SK-N-DZ (cell line): ENCODE measurements at regions not wholly inside any gene's neighbourhood (a gene's known extent, or its start where the extent isn't known, plus 50 kb on each side); places are given as distances from the start of the nearest gene placed in this dataset.
"Not testable (repeated sequence)": the region's sequence is repeated elsewhere in the genome, so short reads cannot be mapped to it uniquely, and the experiment has no call there.

Source experiments
- DNase-seq: peaks from one replicate; pipeline ENCODE4 v3.0.0-alpha.2; 2015; ENCODE audit warnings: low spot score

DNA sequence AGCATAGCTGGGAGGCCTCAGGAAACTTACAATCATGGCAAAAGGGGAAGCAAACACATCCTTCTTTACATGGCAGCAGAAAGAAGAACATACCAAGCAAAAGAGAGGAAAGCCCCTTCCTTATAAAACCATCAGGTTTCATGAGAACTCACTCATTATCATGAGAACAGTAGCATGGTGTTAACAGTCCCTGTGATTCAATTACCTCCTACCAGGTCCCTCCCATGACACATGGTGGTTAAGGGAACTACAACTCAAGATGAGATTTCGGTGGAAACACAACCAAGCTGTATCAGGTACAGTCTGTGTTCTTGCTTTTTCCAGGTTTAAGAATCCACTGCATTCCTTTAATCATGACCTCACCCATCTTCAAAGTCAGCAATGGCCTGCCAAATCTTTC lies 514.2 kb downstream of the KCTD16 start:
- DNase-seq, result no peak

DNA sequence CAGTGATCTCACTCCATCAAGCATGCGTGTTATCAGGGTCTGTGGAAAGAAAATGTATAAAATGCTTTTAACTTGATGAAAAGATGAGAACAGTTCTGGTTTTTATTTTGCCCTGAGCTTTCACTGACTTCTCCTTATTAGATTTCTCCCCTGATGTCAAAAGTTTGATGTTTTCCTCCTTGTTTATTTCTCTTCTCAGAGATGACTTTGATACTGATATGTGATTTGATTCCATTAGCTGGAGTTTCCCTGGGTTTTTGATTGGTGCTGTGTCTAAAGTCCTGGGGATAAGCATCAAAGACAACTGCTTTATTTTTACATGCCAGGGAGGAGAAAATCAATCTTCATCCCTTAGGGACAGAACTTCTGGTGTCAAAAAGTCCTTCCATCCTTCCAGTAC lies 510.0 kb downstream of the KCTD16 start:
- peak; percentile 93 for DNase-seq

DNA sequence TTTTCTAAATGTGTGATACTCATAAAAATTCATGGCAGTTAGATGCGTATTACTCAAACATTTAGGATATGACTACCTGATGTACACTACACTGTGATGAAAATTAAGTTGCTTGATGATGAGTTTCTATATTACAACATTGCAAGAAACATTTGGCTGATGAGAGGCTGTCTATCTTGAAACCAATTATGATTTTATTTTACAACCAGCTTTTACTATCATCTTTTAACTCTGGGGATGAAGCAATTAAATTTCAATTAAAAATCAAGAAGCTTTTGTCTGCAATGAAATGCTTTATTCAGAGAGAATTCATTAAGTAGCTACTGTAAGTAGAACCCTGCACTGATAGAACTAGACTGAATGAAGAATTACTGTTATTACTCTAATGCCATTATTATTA lies 500.4 kb downstream of the KCTD16 start:
- no peak for DNase-seq

DNA sequence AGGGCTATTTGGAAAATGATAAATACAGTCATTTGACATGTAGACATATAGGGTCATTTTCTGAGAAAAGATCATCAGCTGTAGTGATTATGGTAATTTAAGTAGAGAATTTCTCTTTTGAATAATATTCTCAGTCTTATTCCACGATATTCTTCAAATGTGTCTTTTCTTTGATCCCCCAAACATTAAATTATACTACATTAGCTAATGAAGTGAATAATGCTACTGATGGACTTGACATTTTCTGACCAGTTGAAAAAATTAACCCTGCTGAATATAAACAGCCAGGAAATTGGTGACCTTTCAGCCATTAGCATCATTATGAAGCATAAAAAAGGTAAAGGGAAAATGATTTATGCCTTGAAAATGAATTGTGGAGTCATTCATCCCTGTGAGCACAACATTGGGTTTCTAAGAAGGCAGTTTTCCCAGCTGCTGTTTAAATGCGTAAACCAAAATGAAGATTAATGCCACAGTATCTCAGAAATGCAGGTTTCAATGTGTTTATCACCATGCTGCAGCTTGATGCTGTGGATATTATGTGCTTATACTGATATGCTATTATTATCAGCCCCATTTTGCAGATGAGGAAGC lies 489.1 kb downstream of the KCTD16 start:
- no peak for DNase-seq

DNA sequence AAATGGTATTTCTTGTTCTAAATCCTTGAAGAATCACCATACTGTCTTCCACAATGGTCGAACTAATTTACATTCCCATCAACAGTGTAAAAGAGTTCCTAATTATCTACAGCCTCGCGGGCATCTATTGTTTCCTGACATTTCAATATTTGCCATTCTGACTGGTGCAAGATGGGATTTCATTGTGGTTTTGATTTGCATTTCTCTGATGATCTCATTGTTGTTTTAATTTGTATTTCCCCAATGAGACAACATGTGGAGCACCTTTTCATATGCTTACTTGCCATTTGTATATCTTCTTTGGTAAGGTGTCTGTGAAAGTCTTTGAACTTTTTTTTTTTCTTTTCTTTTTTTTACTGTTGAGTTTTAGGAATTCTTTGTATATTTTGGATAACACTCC lies 473.6 kb downstream of the KCTD16 start:
- no peak for DNase-seq

DNA sequence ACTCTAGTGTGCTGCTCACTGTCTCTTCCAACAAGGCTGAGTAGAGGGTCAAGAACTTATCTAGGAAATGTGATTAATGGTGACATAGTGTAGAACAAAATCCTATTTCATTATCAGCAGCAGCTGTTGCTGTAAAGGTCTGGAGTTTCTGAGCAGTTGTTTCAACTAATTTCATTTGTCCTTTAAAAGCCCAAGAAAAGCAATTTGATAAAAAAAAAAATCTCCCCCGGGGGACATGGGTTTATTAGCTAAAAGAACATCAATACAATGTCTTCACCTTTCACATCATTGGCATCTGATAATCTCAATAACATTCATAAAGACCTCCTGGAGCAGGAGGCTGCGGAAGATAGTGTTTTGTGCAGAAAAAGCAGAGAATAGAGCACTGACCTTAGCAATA lies 468.1 kb downstream of the KCTD16 start:
- DNase-seq, result peak; percentile 98

DNA sequence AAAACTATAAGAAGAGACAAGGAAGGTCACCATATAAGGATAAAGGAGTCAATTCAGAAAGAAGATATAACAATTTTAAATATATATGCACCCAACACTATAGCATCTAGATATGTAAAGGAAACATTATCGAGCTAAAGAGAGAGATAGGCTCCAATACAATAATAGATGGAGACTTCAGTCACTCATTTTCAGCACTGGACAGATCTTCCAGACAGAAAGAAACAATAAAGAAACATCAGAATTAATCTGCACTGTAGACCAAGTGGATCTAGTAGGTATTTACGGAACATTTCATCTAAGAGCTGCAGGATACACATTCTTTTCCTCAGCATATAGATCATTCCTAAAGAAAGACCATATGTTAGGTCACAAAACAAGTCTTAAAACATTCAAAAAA lies 463.5 kb downstream of the KCTD16 start:
- no peak for DNase-seq

DNA sequence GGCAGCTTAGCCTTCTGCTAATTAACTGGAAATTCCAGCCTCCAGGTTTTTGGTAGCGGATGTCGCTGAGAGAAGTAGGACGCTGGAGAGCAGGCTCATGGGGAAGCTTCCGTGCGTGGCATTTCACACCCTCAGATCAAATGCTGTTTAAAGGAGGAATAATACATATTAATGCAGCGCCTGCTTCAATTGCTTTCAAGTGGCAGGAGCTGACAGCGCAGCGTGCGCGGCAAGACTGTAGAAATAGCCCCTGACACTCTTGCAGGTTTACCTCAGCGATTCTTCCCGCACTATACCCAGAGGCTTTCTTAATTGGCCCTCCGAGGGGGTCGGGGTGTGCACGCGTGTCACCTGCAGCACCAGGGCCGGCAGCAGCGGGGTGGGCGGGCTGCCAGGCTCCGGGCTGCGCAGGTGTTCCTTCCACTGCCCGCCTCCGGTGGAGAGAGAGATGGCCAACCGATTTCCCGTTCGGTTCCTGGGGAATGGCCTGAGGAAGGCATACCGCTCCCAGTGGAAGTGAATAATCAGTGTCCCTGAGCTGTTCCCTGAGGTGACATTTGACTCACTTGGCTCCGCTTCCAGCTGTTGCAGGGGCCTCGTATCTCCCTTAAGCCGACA lies 427.9 kb downstream of the KCTD16 start:
- no peak for DNase-seq

DNA sequence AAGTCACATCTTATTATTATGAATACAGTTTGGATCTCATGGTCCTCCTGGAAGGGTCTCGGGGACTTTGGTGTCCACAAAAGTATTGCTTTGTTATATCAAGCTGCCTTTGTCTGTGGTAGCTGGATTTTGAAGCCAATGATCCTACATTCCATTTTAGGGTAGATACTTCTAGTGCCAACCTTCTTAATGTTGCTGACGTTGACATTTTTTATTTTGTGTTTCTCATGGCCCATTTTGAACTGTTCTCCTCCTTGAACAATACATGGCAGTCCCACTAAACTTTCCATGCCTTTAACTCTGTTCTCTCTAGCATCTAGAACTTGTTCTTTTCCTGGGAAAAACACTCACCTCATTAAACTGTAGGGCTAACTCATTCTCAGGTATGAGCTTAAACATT lies 425.8 kb downstream of the KCTD16 start:
- DNase-seq, result no peak

DNA sequence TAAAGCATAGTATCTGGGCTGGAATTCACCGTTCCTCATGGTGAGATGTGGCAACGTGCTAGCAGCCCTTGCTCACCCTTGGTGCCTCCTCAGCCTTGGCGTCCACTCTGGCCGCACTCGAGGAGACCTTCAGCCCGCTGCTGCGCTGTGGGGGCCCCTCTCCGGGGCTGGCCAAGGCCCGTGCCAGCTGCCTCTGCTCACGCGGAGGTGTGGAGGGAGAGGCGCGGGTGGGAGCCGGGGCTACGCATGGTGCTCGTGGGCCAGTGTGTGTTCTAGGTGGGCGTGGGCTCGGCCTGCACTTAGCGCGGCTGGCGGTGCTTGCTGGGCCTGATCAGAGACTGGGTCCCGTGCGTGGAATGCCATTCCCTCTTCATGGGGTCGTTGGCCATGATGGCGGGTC lies 424.2 kb downstream of the KCTD16 start:
- DNase-seq, result no peak

DNA sequence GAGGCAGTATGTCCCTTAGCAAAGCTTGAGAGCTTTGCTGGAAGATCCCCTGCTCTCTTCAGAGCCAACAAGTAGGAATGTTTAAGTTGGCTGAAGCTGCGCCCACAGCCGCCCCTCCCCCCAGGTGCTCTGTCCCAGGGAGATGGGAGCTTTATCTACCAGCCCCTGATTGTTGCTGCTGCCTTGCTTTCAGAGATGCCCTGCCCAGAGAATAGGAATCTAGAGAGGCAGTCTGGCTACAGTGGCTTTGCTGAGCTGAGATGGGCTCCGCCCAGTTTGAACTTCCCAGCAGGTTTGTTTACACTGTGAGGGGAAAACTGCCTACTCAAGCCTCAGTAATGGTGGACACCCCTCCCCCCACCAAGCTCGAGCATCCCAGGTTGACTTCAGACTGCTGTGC lies 423.6 kb downstream of the KCTD16 start:
- not testable (repeated sequence) for DNase-seq

DNA sequence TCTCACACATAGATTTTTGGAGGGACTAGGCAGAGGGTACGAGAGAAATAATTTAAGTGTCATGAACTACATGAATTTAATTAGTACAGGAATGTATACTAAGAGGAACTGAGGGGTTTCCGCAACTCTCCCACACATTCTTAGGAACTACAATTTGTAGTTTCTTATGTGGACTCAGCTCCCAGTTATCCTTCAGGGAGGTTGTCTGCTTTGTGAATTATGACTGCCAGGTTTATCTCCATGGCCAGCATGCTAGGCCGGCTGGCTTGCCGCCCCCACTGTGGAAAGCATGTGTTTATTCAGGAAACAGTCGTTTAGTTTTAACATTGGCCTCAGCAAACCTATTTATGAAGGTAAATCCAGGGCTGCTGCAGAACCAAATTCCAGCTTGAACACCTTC lies 415.0 kb downstream of the KCTD16 start:
- DNase-seq, result no peak

DNA sequence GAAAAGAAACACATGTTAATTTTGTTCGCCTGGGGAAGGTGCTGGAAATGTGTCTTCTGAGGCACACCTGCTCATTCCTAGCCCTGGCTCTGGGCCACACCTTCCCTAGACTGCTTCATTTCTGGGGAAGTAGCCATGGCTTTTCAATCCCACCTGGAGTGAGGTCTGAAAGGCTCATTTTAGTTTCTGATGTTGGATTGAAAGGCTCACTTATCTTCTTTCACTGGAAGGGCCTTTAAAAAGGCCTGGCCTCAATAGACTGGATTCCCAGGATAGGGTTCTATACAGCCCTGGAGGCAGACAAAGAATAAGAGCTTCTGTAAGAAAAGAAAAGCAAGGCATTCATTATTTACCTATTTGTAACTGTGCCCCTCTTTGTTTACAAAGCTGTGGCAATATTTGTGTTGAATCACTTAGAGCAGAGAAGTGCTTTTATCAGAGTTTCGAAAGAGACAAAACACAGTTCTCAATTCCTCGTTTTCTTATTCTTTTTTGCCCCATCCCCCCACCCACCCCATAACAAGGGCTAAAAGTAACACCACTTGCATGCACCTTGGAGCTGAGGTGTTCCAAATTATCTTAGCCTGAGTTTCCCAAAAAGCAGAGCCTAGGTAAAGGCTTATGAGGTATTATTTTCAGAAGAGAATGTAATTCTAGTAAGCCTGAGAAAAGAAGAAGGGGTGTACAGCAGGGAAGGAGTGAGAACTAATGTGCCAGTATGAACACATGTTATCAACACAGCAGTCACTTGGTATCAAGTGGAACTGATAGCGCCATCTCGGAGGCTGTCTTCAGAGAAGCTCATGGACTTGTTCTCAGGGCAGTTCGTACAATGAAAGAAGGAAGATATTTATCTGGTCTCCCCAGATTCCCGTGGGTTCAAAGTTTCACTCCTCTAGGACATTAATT lies 413.1 kb downstream of the KCTD16 start:
- DNase-seq, result no peak

DNA sequence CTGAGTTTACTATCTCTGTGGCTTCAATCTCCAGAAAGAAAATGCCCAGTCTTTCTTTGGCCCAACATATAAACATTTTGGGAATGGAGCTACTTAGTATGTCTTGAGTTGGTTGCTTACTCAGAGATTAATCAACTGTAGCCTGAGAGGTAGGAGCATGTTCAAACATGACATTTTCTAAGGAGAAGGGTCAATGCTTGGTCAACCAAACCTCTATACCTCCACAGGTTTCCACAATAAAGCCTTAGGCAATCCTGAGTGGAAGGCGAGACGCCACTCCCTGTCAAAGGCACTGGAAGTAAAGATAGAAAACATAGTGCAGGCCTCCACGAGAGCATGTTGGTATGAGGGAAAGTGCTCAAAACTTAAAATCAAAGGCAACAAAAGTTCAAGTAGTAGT lies 411.4 kb downstream of the KCTD16 start:
- no peak for DNase-seq

DNA sequence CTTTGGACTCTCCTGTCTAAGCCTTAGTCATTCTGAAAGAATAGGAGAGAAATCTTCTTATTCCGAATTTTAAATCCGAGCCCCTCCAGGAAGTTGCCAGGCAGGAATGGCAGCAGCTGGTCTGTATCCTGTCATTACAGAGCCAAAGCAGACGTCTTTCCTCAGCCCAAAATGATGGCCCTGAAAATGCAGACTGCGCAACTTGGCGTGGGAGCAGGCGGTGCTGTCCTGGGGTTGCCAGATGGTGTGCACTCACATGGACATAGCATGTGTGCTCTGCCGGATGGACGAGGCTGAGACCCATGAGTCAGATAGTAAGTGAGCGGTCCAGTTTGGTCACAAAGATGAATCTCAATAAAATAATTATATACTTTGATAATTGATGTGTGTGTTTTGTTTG lies 410.4 kb downstream of the KCTD16 start:
- peak; percentile 8 for DNase-seq

DNA sequence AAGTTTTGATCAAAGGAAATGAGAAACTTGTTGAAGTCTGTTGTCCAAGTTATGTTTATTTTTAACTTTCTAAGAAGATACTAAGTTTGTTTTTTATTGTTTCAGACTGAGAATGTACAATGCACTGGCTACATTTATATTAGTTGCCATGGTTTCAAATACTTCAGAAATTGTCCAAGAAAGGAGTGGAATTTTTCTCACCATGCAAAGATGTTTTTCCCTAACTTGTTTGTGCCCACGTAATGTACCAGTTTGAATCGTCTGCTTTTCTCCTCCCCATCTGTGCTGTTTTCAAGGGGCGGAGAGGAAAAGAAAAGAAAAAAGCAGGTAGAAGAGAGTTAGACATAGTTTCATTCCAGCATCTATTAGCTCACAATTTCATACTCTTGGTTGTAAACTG lies 407.0 kb downstream of the KCTD16 start:
- no peak for DNase-seq

DNA sequence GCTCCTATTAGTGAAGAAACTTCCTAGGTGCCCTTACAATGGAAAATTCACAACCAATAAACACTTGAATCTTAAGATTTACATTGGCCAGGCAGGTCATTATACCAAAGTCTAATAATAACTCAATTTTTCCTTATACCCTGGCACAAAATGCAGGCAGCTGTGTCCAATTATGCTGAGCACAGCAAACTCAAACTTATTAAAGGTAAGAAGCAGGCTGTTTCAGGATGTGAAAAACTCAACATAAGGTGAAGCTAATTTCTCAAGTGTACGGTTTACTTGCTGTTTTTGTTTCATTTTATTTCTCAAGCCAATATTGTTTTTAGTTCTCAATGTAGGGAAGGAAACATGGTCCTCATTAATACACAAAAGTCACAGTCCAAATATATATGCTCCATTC lies 405.1 kb downstream of the KCTD16 start:
- DNase-seq, result no peak

DNA sequence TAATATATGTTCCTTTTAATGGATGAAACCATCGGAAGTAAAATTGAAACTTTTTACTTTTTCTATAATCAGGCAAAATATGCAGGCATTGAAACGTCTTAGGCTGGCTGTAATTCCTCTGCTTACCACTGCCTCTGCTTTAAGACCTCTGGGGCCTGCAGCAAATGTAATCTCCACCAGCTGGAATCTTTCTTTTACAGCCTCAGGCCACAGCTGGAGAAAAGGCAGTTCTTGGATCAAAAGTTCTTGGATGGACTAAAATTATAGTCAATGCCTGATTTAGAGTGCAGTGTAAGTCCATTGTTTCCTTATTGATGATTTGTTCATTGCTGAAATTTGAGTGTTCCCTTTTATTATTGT lies 396.7 kb downstream of the KCTD16 start:
- no peak for DNase-seq

DNA sequence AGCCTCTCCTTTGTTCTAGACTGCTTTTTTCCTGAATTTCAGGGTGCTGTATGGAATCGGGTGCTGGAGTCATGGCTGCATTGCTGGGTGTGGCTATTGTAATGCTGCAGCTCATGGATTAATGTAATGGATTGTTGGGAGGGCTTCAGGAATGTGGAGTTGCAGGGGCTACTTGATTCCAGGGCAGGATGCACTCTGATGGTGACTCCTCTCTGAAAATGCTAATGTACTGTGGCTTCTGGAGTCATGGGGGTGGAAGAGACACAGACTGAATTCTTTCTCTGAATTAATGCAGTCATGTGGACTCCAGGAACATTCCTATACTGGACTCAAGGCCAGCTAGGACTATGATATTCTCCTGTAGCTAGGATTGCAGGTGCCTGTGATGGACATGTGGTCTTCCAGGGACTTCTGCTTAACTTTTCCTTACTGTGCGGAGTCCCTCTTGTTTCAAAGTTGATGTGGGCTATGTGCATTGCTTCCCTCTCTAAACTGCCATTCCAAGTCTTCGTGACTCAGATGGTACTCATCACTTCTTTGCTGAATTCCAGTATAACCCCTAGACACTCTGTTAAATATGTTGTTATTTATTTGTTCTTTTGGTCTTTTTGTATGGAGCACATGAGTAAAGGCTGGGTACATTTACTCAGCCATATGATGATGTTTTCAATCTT lies 396.2 kb downstream of the KCTD16 start:
- DNase-seq, result no peak

DNA sequence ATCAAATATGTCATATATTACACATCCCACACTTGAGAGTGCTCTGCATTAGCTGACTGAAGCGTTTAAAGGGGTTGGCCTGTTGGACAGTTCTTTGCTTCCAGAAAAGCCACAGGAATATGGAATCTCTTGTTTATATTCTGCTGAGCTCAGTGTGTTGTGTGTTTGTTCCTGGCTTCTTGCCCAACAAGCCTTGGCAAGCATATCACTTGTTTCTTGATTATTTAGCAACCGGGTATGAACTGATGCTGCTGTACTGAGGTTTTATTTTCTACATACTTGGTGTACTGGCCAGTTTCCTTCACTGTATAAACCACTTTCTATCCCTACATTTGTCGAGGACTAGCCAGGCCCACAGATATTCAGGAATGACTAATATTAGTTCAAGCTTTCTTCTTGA lies 378.9 kb downstream of the KCTD16 start:
- no peak for DNase-seq

DNA sequence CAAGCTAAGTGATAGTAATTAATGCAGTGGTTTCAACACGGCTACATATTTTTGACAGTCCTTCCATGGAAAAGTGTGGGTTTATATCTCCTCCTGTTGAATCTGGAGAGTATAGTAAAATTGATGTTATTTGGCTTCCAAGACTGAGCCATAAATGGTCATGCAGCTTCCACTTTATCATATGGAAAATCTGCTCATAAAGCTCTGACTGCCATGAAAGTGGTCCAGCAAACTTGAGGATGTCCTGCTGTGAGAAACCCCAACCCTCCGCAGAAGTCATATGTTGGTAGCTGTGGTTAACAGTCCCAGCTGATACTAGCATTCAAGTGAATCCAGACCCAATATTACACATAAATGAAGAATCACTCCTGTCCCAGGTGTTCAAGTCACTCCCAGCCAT lies 378.3 kb downstream of the KCTD16 start:
- no peak for DNase-seq

DNA sequence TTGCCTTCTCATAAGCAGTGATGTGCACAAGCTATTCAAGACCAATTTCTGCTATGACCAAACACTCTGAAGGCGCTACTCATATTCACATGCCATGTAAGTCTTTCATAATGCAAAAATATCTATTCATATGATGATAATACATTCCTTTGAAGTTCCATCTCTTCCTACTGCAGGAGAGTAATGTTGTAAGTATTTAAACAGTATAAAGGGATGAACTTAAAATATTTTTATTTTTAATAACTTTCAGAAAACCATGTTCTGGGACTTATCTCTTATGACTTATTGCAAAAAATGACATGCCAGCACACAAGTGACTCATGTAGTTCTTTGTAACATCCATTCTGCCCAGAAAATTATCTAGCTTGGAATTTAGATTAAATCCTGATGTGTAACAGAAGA lies 376.4 kb downstream of the KCTD16 start:
- DNase-seq, result no peak

DNA sequence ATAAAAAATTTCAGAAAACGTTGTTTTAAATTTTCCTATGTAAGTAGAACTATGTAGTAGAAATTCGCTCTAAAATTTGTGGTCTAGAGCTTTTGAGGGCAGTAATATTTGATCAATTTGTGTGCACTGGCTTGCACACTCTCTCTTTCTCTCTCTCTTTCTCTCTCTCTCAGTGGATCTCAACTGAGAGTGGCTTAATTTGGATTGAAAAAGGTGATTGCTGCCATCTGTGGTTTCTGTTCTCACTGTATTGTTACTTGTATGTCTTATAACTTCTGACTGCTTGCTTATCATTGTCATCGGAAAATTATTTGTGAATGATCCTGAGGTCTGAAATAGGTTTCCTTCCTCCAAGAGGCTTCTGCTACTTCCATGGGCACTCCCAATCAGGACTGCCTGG lies 368.2 kb downstream of the KCTD16 start:
- no peak for DNase-seq
